Activated T-cell treated with anti-CD3 and anti-CD28 coated beads for 4 hours (primary cell): ENCODE measurements at regions not wholly inside any gene's neighbourhood (a gene's known extent, or its start where the extent isn't known, plus 50 kb on each side); places are given as distances from the start of the nearest gene placed in this dataset.

Experiments used
- DNase-seq: peaks from one replicate; pipeline ENCODE4 v3.0.0-alpha.2; 2020

DNA sequence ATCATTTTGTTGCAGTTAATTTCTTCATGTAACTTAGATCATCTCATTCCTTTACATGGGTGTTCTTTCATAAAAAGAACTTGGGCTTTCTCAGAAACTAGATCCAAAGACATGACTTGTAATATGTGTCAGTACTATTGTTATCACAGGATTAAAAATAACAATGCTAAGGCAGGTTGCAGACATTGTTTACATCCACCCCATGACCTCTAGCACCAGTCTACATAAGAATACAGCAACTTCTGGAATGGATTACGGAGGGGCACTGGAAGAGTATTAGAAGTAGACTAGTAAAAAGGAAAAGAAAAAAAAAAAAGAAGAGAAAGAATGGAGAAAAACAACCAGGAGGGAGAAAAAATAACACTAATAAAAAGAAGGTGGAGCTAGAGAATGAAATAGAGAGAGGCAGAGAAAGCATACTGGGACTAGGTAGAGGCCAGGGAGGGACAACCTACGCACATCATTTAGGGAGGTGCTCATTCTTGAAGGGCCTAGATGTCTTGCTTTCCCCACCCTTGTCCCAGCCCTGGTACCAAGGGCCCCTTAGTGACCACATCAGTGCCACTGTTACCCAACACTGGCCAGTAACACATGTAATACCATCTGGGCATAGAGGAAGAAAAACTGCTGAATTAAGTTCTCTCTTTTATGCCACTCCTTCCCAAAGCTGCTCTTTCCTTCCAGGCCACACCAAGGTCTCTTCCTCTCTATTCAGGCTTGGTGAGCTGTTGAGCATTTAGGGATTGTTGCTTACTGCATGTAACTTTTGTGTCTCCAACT lies 70.6 kb upstream of the KLF7 start:
- no peak for DNase-seq

GRCh38 chr2:207238831-207239701 lies 73.3 kb upstream of the KLF7 start:
- DNase-seq, result no peak

- DNase-seq, result no peak
Observed at GRCh38 chr2:207239754-207240494, 74.2 kb upstream of the KLF7 start.

DNA sequence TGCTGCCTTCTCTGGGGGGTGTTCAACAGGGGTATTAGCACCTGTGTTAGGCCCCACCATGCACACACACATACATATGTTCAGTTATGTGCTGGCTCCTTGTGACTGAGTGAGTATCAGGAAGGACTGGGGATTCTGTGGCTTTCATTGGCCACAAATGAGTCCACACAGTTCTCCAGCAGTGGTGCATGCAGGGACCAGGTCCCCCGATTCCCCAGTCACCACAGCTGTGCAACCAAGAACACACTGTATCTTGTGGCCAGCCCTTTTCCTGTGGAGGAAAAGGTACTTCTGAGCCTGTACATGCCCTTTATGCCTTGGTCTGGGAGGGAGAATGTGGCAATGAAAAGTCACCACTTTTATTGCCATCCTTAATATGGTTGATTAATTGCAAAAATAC lies 74.9 kb upstream of the KLF7 start:
- no peak for DNase-seq

DNA sequence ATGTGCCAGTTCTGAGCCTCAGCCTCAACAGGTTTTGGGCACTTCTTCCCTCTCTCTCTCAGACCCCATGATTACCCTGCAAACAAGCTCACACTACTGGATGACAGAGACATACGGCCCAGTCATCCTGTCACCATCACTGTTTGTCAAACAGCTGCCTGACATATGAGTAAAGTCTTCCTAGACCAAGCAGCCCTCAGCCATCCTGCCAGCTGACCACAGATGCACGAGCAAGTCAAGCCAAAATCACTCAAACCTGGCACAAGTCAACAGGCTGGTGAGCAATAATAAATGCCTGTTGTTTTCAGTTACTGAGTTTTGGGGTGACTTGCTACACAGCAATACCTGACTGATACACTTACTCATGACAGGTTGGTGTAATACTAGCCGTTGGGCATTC lies 75.5 kb upstream of the KLF7 start:
- DNase-seq, result no peak

GRCh38 chr2:207243601-207244000 lies 77.9 kb upstream of the KLF7 start:
- DNase-seq, result no peak

DNA sequence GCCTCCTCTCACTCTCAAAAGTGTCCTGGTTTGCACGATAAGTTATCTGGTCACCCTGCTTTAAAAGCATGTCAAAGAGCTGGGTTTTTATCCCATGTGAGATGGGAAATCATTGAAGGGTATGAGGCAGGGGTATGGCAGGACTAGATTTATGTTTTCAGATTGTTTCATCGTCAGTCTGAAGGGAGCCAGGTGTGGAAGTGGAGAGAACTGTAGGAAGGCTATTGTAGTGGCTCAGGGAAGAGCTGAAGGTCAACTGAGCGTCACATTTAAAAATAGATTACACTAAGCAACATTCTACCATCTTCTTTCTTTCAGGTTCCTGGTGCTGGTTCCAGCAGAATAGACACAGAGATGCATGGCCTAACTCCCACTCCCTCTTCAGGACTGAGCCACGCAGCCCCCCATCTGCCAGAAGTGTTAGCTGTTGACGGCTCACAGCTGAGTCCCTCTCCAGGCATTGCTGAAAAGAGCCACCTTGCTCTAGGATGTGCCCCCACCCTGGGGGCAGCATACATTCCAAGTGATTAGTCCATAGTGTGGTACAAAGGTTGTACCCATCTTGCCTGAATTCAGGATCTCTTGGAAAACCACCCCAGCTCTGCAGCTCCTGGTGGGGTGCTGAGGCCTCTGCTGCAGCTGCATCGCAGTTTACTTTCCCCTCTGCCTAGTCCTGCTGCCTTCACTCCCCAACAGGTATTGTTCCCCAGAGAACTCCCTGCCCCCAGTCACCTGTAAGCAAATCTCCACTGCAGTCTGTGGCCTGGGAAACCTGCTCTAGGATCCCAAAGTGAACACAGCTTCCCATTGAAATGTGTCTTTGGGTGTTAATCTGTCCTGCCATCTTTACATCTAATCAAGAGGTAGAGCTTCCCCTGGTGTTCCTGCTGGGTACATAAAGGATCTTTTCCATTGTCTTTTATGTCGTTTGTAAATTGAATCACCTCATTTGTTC lies 79.5 kb upstream of the KLF7 start:
- DNase-seq, result no peak

GRCh38 chr2:207248702-207249377 lies 83.1 kb upstream of the KLF7 start:
- no peak for DNase-seq

DNA sequence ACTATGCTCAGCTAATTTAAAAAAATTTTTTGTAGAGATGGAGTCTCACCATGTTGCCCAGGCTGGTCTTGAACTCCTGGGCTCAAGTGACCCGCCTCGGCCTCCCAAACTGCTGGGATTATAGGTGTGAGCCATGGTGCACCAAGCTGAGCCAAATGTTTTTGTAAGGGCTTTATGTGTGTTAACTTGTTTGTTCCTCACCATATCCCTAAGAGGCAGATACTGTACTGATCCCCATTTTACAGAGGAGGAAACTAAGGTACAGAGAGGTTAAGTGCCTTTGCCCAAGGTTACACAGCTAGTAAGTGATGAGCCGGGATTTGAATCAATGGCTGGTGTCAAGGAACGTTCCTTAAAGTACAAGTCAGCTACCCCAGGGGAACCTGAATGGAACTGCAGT lies 85.3 kb upstream of the KLF7 start:
- no peak for DNase-seq

- no peak for DNase-seq
Observed at GRCh38 chr2:207251573-207252192, 85.9 kb upstream of the KLF7 start.

GRCh38 chr2:207252416-207252815 lies 86.7 kb upstream of the KLF7 start:
- DNase-seq, result no peak

DNA sequence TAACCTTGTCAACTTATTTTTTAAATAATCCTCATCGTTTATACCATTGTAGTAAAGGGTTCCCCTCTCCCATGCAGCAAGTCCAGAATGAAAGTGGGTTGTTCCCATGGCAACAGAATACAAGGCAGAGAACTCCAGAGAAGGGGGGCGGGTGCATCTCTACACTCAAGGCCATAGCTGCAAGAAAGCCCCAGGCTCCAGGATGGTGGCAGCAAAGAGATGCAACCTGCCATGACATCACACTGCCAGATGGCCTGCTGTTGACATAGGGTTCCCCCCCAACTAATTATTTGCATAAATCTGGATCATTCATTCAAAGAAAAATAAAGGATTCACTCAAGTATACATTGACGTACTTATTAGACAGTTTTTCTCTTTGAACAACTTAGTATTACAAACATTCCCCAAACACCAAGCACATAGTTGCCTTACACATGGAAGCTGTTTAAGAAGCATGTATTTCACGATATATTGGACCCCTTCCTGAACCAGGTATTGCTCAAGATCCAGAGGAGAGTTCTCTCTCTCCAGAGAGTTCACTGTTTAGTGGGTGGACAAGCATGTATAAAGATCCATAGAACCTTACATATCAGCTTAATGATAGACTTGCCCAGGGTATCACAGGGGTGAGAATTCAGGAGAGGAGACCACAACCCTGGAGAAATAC lies 87.4 kb upstream of the KLF7 start:
- no peak for DNase-seq

DNA sequence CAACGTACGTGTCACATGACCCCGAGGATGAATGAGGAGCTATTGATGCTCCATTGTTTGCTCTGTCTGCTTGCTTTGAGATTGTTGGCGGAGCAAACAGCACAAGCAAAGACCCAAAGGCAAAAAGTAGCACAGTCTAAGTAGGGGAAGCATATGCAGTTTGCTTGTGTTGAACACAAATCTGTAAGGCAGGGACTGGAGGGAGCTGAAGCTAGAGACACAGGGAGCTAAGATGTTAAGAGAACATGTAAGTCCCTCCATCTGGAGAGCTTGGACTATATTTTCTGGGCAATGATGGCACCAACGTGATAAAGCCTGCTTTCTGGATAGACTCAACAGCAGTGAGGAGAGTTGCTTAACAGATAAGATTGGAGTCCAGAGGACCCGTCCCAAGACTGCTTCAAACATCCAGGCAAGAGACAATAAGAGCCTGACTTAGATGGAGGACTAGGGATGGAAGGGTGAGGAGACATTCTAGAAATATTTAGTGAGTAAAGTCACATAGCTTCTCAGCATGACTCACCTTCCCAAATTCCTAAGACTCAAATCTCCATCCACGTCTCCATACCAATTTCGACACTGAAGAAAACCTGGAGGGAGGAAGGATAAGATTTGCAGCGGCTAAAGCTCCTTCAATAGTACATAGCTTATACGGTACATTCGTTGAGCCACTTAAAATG lies 88.1 kb upstream of the KLF7 start:
- no peak for DNase-seq

DNA sequence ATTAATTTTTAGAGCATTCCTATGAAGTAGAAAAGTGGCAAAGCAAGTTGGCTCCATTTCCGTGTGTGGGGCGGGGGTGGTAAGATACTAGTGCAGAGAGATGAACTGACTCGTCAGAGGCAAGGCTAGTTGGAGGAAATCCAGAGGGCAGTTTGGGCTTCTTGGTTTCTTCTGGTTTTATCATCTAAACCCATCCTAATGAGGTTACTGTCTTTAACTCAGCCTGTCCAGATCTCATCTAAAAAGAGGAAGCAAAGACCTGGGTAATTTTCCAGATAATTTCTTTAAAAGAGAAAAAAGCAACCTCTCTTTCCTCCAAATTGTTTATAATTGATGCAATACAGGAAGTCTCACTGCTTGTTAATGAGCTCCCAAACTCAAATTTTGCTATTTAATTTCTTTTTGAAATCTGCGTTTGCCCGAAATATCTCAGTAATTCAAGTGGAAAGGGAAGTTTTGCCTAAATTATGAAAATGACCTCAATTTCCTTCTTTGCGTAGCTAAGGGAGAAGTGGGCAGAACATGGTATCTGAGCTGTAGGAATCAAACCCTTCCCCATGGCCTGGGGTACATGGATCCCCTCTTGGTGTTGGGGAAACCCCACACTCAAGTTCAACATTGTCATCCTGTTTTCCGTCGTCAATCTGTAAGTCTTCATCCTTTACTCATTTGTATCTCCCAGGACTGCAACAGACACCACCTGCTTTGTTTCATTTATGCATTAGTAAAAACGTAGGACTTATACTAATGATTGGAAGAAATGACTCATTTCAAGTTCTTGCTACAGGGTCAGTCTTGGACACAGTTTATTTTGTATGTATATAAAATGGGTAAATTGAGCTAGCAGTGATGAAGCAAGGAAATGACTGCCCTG lies 89.1 kb upstream of the KLF7 start:
- DNase-seq, result no peak

GRCh38 chr2:207255565-207256470 lies 90.1 kb upstream of the KLF7 start:
- DNase-seq, result no peak

DNA sequence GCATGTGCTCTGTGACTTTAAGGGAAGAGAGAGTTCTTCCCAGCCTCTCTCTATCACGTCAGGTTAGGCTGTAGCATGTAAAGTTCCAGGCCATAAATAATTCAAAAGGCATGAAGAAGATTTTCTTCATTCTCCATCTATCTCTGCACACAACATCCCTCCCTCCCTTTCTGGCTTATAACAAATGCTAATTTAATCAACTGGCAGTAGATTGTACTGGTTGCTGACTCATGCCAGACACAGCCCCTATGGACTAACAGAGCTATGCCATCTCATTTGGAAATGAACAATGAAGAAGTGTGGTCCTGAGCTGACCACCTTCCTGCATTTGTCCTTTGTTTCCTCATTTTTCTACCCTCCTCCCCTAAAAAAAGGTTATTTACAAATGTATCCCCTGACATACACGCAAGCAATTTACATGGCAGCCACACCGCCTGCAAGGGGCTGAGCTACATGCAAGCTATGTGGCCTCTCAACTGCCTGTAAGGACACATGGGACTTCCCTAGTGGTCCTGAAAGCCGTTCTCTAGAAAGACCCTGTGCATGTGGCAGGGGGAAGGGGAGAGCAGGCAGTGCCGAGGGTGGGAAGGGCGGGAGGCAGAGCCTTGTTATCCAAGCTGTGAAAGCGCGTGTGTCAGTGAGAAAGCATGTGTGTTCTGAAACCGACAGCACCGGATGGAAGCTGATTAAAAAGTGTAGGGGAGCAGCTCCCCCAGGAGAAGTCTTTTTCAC lies 90.9 kb upstream of the KLF7 start:
- DNase-seq, result no peak
